Upper lobe of left lung (tissue), 4 donors: ENCODE measurements at regions not wholly inside any gene's neighbourhood (a gene's known extent, or its start where the extent isn't known, plus 50 kb on each side); places are given as distances from the start of the nearest gene placed in this dataset.

ENCODE experiments used
- POLR2A ChIP-seq, 4 donors: fragments of 450-650 bp; IDR thresholded peaks; one replicate each; pipeline ENCODE4 v1.5.1; 2016 to 2017; ENCODE audit warnings: antibody characterized with exemption in 4 of 4, mild to moderate bottlenecking in 2 of 4
- TF ChIP-seq, protein P1 (sequence below), 6 experiments: fragments of 450-650 bp in 4 of 6; fragments of 200-600 bp in 2 of 6; sonication (generic) in 2 of 6; IDR thresholded peaks; one replicate each; pipeline ENCODE4 v1.5.1; 2016 to 2019; ENCODE audit warnings: antibody characterized with exemption in 6 of 6

DNA sequence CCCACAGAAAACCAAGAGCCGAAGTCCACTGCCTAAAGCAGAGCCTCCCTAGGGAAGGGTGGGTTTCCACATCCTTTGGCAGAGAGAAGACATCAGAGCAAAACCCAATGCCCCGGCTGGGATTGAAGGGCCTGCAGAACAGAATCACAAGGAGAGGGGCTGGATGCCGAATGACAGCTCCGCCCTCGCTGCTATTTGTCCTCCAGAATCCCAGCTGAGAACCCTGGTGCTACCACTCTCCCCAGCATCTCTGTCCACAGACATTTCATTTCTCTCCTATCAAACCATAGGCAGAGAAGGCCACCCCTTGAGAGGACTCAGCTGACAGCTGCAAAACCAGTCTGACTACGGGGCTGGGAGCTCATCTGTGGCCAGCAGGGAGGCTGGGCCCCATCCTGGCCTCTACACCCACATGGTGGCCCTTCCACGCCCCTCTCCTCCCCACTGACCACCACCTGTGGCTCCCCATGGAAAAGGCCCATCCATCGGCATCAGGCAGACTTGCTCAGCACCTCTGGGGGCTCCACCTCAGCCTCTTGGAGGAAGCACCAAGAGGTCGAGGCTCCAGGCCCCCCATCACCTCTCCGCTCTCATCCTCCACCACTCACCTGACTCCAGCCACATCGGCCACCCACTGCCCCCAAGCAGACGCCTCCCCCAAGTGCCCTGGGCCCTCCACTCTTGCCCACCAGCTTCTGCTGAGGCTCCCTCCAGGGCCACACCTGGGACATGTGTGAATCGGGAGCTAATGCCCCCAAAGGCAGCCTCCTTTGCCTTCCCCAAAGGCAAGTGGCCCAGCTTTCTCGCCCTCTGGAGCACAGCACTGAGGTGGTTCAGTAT, 288.5 kb downstream of the C16orf95 start:
- TF ChIP-seq, protein P1, sequence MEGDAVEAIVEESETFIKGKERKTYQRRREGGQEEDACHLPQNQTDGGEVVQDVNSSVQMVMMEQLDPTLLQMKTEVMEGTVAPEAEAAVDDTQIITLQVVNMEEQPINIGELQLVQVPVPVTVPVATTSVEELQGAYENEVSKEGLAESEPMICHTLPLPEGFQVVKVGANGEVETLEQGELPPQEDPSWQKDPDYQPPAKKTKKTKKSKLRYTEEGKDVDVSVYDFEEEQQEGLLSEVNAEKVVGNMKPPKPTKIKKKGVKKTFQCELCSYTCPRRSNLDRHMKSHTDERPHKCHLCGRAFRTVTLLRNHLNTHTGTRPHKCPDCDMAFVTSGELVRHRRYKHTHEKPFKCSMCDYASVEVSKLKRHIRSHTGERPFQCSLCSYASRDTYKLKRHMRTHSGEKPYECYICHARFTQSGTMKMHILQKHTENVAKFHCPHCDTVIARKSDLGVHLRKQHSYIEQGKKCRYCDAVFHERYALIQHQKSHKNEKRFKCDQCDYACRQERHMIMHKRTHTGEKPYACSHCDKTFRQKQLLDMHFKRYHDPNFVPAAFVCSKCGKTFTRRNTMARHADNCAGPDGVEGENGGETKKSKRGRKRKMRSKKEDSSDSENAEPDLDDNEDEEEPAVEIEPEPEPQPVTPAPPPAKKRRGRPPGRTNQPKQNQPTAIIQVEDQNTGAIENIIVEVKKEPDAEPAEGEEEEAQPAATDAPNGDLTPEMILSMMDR (IDR thresholded peaks at IDR 0.05), result no peak
- TF ChIP-seq POLR2A (IDR thresholded peaks at IDR 0.05), result no peak
